IMR-90 (cell line): ENCODE measurements at regions not wholly inside any gene's neighbourhood (a gene's known extent, or its start where the extent isn't known, plus 50 kb on each side); places are given as distances from the start of the nearest gene placed in this dataset.

Experiments
- ATAC-seq: fragments of 200-7000 bp; cut with Tn5 transposase; 2 replicates; pipeline ENCODE4 v1.9.1; 2020; ENCODE audit warnings: low read depth, mild to moderate bottlenecking, moderate library complexity
- BruUV-seq: library from RNA; stranded (reverse); fragments of 400-500 nt; replicated peaks from 2 replicates; lab custom pipeline; 2021; lab: Mats Ljungman, UMichigan
- CTCF ChIA-PET: fragments of 300-600 bp; formaldehyde crosslinking; extraction: SDS; loops from one replicate; lab custom pipeline; 2021; ENCODE audit warnings: antibody characterized with exemption; lab: Yijun Ruan, JAX
- POLR2A ChIA-PET: fragments of 300-600 bp; sonication (Branson Sonifier 250); formaldehyde crosslinking; loops from one replicate; lab custom pipeline; 2022; ENCODE audit warnings: antibody characterized with exemption; ENCODE audit not compliant: unreplicated experiment; lab: Charles Lee
- DNase-seq: peaks from one replicate; pipeline ENCODE4 v3.0.0; 2013
- H2AFZ ChIP-seq: replicated peaks from 2 replicates; pipeline ENCODE3; 2013; ENCODE audit warnings: low read length, mild to moderate bottlenecking; ENCODE audit not compliant: poor library complexity
- H2AK5ac ChIP-seq: 2 replicates; pipeline ENCODE4 v1.6.1; 2013; ENCODE audit warnings: low read depth, low read length, inconsistent platforms
- H2AK9ac ChIP-seq: replicated peaks from 2 replicates; pipeline ENCODE3; 2013; ENCODE audit warnings: mild to moderate bottlenecking, low read depth, low read length, moderate library complexity; ENCODE audit not compliant: poor library complexity
- H2BK120ac ChIP-seq: 2 replicates; pipeline ENCODE4 v1.6.1; 2013; ENCODE audit warnings: low read depth, low read length, inconsistent platforms
- H2BK15ac ChIP-seq: 3 replicates; pipeline ENCODE4 v1.6.1; 2013; ENCODE audit warnings: low read depth, low read length, inconsistent platforms
- H2BK20ac ChIP-seq: 2 replicates; pipeline ENCODE4 v1.6.1; 2013; ENCODE audit warnings: low read depth, mild to moderate bottlenecking, inconsistent platforms, low read length, moderate library complexity
- H2BK5ac ChIP-seq: 2 replicates; pipeline ENCODE4 v1.6.1; 2013; ENCODE audit warnings: mild to moderate bottlenecking, low read depth, low read length, inconsistent platforms; ENCODE audit not compliant: poor library complexity, severe bottlenecking
- H3K14ac ChIP-seq: replicated peaks from 2 replicates; pipeline ENCODE4 v1.6.1; 2013; ENCODE audit warnings: low read depth, low read length, inconsistent platforms
- H3K18ac ChIP-seq: 2 replicates; pipeline ENCODE4 v1.6.1; 2013; ENCODE audit warnings: low read depth, low read length, control low read depth
- H3K23ac ChIP-seq: 2 replicates; pipeline ENCODE4 v1.6.1; 2013; ENCODE audit warnings: low read depth, low read length, inconsistent platforms
- H3K27ac ChIP-seq: 2 replicates; pipeline ENCODE4 v1.5.1; 2013; ENCODE audit warnings: mild to moderate bottlenecking, control low read depth, low read length; ENCODE audit not compliant: insufficient read depth
- H3K27me3 ChIP-seq: 2 replicates; pipeline ENCODE4 v1.6.1; 2013; ENCODE audit warnings: low read length; ENCODE audit not compliant: control insufficient read depth, insufficient read depth
- H3K36me3 ChIP-seq: 2 replicates; pipeline ENCODE4 v1.6.1; 2013; ENCODE audit warnings: low read length, mixed read lengths; ENCODE audit not compliant: control insufficient read depth, insufficient read depth
- H3K4ac ChIP-seq: 2 replicates; pipeline ENCODE4 v1.6.1; 2013; ENCODE audit warnings: low read depth, low read length, inconsistent platforms
- H3K4me1 ChIP-seq: 2 replicates; pipeline ENCODE4 v1.6.1; 2013; ENCODE audit warnings: low read length, mixed read lengths; ENCODE audit not compliant: control insufficient read depth, insufficient read depth
- H3K4me2 ChIP-seq: 2 replicates; pipeline ENCODE4 v1.6.1; 2013; ENCODE audit warnings: low read depth, mild to moderate bottlenecking, control low read depth, low read length, moderate library complexity
- H3K4me3 ChIP-seq: 2 replicates; pipeline ENCODE4 v1.5.1; 2013; ENCODE audit warnings: low read depth, mild to moderate bottlenecking, control low read depth, low read length, moderate library complexity; ENCODE audit not compliant: insufficient read depth
- H3K56ac ChIP-seq: 2 replicates; pipeline ENCODE4 v1.6.1; 2013; ENCODE audit warnings: low read length, inconsistent platforms; ENCODE audit not compliant: insufficient read depth; ENCODE audit errors: extremely low read depth
- H3K79me1 ChIP-seq, 2 experiments: 2 replicates each; pipeline ENCODE4 v1.6.1; 2013; ENCODE audit warnings: low read length in 2 of 2, inconsistent platforms in 1 of 2, low read depth in 1 of 2
- H3K9ac ChIP-seq: 2 replicates; pipeline ENCODE4 v1.6.1; 2013; ENCODE audit warnings: low read depth, low read length, control low read depth
- H3K9me1 ChIP-seq: 2 replicates; pipeline ENCODE4 v1.6.1; 2013; ENCODE audit warnings: low read length, inconsistent platforms; ENCODE audit not compliant: insufficient read depth
- H3K9me3 ChIP-seq: 2 replicates; pipeline ENCODE4 v1.6.1; 2013; ENCODE audit warnings: low read length; ENCODE audit not compliant: control insufficient read depth, insufficient read depth
- H4K20me1 ChIP-seq: 2 replicates; pipeline ENCODE4 v1.6.1; 2013; ENCODE audit warnings: low read length, inconsistent platforms; ENCODE audit not compliant: insufficient read depth
- H4K5ac ChIP-seq: 2 replicates; pipeline ENCODE4 v1.6.1; 2013; ENCODE audit warnings: mild to moderate bottlenecking, low read depth, low read length, control low read depth
- H4K8ac ChIP-seq, 2 experiments: 2 replicates each; pipeline ENCODE4 v1.6.1; 2013; ENCODE audit warnings: low read depth in 2 of 2, low read length in 2 of 2, control low read depth in 1 of 2, inconsistent platforms in 1 of 2
- H4K91ac ChIP-seq: 2 replicates; pipeline ENCODE4 v1.6.1; 2013; ENCODE audit warnings: low read depth, low read length, inconsistent platforms; ENCODE audit not compliant: insufficient read depth
- CHD1 ChIP-seq: IDR thresholded peaks from 2 replicates; pipeline ENCODE4 v1.6.1; 2012; ENCODE audit warnings: low read depth, low read length, improper control_type of control experiment
- POLR2A ChIP-seq: IDR thresholded peaks from 2 replicates; pipeline ENCODE4 v1.6.1; 2012; ENCODE audit warnings: mild to moderate bottlenecking, low read depth, low read length
- WGBS, 2 experiments: methylation state at CpG; one replicate each; pipeline versions ENCODE4 v1.1.5 to v1.1.7; 2013; ENCODE audit warnings: missing lambda C conversion rate in 2 of 2; ENCODE audit not compliant: insufficient read length in 1 of 2; ENCODE audit errors: extremely low coverage in 2 of 2; 5-methylcytosine and 5-hydroxymethylcytosine counted together
- dilution Hi-C: fragments of 300-500 bp; cut with HindIII; formaldehyde crosslinking; loops from one replicate; pipeline ENCODE4 v1.14.3; 2018; ENCODE audit warnings: low sequenced_read_pairs; ENCODE audit not compliant: unreplicated experiment
- in situ Hi-C: fragments of 300-500 bp; cut with MboI; formaldehyde crosslinking; loops from 3 replicates; pipeline ENCODE4 v1.14.3; 2019; ENCODE audit warnings: low sequenced_read_pairs, inconsistent platforms, mixed read lengths
- intact Hi-C: fragments of 100-400 bp; cut with micrococcal nuclease; formaldehyde crosslinking; loops from 2 replicates; pipeline ENCODE4 v1.10.0; 2022
- TF ChIP-seq, protein P1 (sequence below): fragments of 150-350 bp; IDR thresholded peaks from 2 replicates; pipeline ENCODE4 v1.6.1; 2016; ENCODE audit warnings: low read depth, mild to moderate bottlenecking, low read length, moderate library complexity, borderline replicate concordance

DNA sequence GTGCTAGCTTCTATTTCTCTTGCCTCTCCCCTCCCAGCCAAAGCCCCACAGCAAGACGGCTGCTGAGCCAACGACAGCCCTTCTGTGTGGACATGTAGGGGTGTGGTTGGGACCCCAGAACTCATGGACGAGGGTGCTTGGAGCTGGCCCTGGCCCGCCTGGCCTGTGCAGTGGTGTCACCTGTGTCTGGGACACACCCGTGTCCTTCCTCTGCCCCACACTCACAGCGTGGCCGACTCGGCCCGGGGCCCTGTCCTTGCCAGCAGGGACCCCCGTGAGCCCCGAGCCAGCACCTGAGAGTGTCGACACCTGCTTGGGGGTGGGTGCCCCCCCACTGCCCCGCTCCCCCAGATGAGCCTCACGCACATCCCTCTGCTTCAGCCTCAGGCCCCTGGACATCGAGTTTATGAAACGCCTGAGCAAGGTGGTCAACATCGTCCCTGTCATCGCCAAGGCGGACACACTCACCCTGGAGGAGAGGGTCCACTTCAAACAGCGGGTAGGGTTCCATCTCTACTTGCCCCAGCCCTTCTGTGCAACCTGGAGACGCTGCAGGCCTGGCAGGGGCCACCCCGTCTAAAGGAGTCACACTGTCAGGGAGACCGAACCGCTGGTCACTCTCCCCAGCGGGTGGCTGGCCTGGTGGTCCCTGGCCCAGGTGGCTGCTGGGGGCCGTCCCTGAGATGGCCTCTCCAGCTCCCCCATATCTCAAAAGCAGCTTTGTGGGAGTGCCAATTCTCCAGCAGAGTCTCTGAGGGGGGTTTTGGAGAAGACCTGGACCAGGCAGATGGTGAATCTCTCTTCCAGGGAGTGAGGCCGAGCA, 349.8 kb downstream of the SEC14L1 start:
- Histone ChIP-seq H2AFZ (peak overlapping the region; percentile 21), H3K9ac (no peak overlapping the region), H4K20me1 (peaks cover 81% of the 10 kb centered on the region), H2AK5ac (no peak overlapping the region), H2AK9ac (peak overlapping the region; percentile 37), H3K18ac (no peak overlapping the region), H2BK15ac (no peak overlapping the region), H3K14ac (no peak overlapping the region), H3K4me2 (no peak overlapping the region), H4K91ac (no peak overlapping the region), H3K9me1 (peaks cover 6% of the 10 kb centered on the region), H4K8ac (no peak overlapping the region), H3K79me1 (peaks cover 10 to 78% of the 10 kb centered on the region in 2 experiments), H3K23ac (no peak overlapping the region), H3K9me3 (no peaks in the 10 kb centered on the region), H3K36me3 (peaks cover 85% of the 10 kb centered on the region), H3K56ac (no peak overlapping the region), H2BK20ac (no peak overlapping the region), H3K4ac (no peak overlapping the region), H4K5ac (no peak overlapping the region), H3K27ac (no peak overlapping the region), H3K27me3 (no peaks in the 10 kb centered on the region), H2BK5ac (no peak overlapping the region), H2BK120ac (no peak overlapping the region), H3K4me1 (peaks cover 3% of the 10 kb centered on the region; the same call in 1 of the 2 replicates), H3K4me3 (no peak overlapping the region)
- in situ Hi-C loops (loop anchor here (5.0 kb wide), 1 partner anchor 63 kb away; no protein-coding TSS in a partner anchor), intact Hi-C loops (no loop called here), dilution Hi-C loops (no loop called here)
- POLR2A ChIA-PET: no interaction called here
- CTCF ChIA-PET: no interaction called here
- no peak for TF ChIP-seq POLR2A
- TF ChIP-seq, protein P1, sequence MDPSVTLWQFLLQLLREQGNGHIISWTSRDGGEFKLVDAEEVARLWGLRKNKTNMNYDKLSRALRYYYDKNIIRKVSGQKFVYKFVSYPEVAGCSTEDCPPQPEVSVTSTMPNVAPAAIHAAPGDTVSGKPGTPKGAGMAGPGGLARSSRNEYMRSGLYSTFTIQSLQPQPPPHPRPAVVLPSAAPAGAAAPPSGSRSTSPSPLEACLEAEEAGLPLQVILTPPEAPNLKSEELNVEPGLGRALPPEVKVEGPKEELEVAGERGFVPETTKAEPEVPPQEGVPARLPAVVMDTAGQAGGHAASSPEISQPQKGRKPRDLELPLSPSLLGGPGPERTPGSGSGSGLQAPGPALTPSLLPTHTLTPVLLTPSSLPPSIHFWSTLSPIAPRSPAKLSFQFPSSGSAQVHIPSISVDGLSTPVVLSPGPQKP: no peak
- no peak for TF ChIP-seq CHD1
- WGBS, 2 experiments: 88% methylated on average over 14 of the region's 27 CpGs; no CpG with 5 or more reads in 1 of the 2 experiments
- ATAC-seq (no peak), DNase-seq (no peak)
- no TSS peak for BruUV-seq
